ENCODE measurements at regions not wholly inside any gene's neighbourhood (a gene's known extent, or its start where the extent isn't known, plus 50 kb on each side); places are given as distances from the start of the nearest gene placed in this dataset.

- peaks cover 0 to 1% (median 0%) of the 10 kb centered on the region in 3 donors for H3K27me3 Mint-ChIP-seq (ENCODE audit: low read depth in 3 of 3)
- H4K20me1 ChIP-seq (ENCODE audit: insufficient read depth, low read length), result no peaks in the 10 kb centered on the region
- H3K9me3 Mint-ChIP-seq, result peaks cover 0 to 6% (median 0%) of the 10 kb centered on the region in 7 donors
- no peaks in the 10 kb centered on the region for H3K79me2 ChIP-seq (ENCODE audit: insufficient read depth, low read length)
- H2AFZ ChIP-seq (ENCODE audit: insufficient read depth, low read depth, low read length, poor library complexity, severe bottlenecking), result no peak overlapping the region
- no peak overlapping the region for H3K4me3 ChIP-seq (replicated peaks in 1 of 3; ENCODE audit: low read depth in 2 of 3, low read length in 3 of 3)
- no peak overlapping the region for H3K4me2 ChIP-seq (replicated peaks; ENCODE audit: extremely low read depth, low read length, poor library complexity, severe bottlenecking)
- WGBS (ENCODE audit: insufficient coverage), result no CpG with 5 or more reads among the region's 2 CpGs
- H3K27ac ChIP-seq (ENCODE audit: low read depth in 1 of 2, low read length in 2 of 2), result no peak overlapping the region
- no peaks in the 10 kb centered on the region for H3K27me3 ChIP-seq (ENCODE audit: control insufficient read depth in 2 of 2, insufficient read depth in 2 of 2, low read length in 2 of 2)
- no peak for DNase-seq
- no peaks in the 10 kb centered on the region for H3K4me1 ChIP-seq (ENCODE audit: control insufficient read depth in 1 of 2, insufficient read depth in 2 of 2, low read length in 2 of 2)
- no peaks in the 10 kb centered on the region for H3K36me3 ChIP-seq (replicated peaks in 1 of 2; ENCODE audit: control insufficient read depth in 1 of 2, insufficient read depth in 2 of 2, low read length in 2 of 2)
- H3K9me3 ChIP-seq (replicated peaks in 1 of 2; ENCODE audit: control insufficient read depth in 1 of 2, insufficient read depth in 1 of 2, low read length in 2 of 2), result peaks cover 0 to 10% of the 10 kb centered on the region in 2 donors
- H3K27ac Mint-ChIP-seq, result no peak overlapping the region
- H3K36me3 Mint-ChIP-seq, result no peaks in the 10 kb centered on the region
- H3K9ac ChIP-seq (ENCODE audit: insufficient read depth, low read length, poor library complexity, severe bottlenecking), result no peak overlapping the region
- H3K4me3 Mint-ChIP-seq, result no peak overlapping the region
- TF ChIP-seq, protein P1, sequence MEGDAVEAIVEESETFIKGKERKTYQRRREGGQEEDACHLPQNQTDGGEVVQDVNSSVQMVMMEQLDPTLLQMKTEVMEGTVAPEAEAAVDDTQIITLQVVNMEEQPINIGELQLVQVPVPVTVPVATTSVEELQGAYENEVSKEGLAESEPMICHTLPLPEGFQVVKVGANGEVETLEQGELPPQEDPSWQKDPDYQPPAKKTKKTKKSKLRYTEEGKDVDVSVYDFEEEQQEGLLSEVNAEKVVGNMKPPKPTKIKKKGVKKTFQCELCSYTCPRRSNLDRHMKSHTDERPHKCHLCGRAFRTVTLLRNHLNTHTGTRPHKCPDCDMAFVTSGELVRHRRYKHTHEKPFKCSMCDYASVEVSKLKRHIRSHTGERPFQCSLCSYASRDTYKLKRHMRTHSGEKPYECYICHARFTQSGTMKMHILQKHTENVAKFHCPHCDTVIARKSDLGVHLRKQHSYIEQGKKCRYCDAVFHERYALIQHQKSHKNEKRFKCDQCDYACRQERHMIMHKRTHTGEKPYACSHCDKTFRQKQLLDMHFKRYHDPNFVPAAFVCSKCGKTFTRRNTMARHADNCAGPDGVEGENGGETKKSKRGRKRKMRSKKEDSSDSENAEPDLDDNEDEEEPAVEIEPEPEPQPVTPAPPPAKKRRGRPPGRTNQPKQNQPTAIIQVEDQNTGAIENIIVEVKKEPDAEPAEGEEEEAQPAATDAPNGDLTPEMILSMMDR (IDR thresholded peaks at IDR 0.05), result no peak
- no peaks in the 10 kb centered on the region for H3K4me1 Mint-ChIP-seq
- intact Hi-C loops (cut with micrococcal nuclease), result no loop called here
Observed at GRCh38 chrX:121823406-121823805, 776.0 kb downstream of the GLUD2 start.

DNA sequence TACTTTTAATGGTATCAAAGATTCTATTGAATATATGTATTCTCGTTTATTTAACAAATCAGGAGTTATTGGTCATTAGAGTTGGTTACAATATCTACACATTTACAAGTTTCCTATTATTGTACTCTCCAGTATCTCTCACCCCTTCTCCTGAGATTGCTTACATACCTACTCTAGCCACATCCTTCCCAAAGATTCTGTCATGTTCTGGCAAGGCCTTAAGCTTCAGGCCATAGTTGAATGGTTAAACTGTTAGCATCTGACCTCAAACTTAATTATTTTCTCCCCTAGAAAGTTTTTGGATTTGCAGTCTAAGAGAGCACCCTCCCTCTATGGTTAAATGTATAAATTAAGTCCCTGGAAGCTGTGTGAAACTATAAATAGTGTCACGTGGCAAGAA lies 784.2 kb downstream of the GLUD2 start:
- H3K4me2 ChIP-seq (replicated peaks; ENCODE audit: extremely low read depth, low read length, poor library complexity, severe bottlenecking), result no peak overlapping the region
- no peaks in the 10 kb centered on the region for H3K9me3 ChIP-seq (replicated peaks in 1 of 2; ENCODE audit: control insufficient read depth in 1 of 2, insufficient read depth in 1 of 2, low read length in 2 of 2)
- no CpG with 5 or more reads among the region's 2 CpGs for WGBS (ENCODE audit: insufficient coverage)
- H3K79me2 ChIP-seq (ENCODE audit: insufficient read depth, low read length), result no peaks in the 10 kb centered on the region
- H3K9ac ChIP-seq (ENCODE audit: insufficient read depth, low read length, poor library complexity, severe bottlenecking), result no peak overlapping the region
- H2AFZ ChIP-seq (ENCODE audit: insufficient read depth, low read depth, low read length, poor library complexity, severe bottlenecking), result no peak overlapping the region
- DNase-seq, result no peak
- no peaks in the 10 kb centered on the region for H3K4me1 Mint-ChIP-seq
- H3K27me3 ChIP-seq (ENCODE audit: control insufficient read depth in 2 of 2, insufficient read depth in 2 of 2, low read length in 2 of 2), result no peaks in the 10 kb centered on the region
- intact Hi-C loops (cut with micrococcal nuclease), result no loop called here
- H3K36me3 Mint-ChIP-seq, result no peaks in the 10 kb centered on the region
- H3K4me1 ChIP-seq (ENCODE audit: control insufficient read depth in 1 of 2, insufficient read depth in 2 of 2, low read length in 2 of 2), result no peaks in the 10 kb centered on the region
- no peak overlapping the region for H3K4me3 ChIP-seq (replicated peaks in 1 of 3; ENCODE audit: low read depth in 2 of 3, low read length in 3 of 3)
- H3K27me3 Mint-ChIP-seq (ENCODE audit: low read depth in 3 of 3), result no peaks in the 10 kb centered on the region
- H4K20me1 ChIP-seq (ENCODE audit: insufficient read depth, low read length), result no peaks in the 10 kb centered on the region
- TF ChIP-seq, protein P1 (IDR thresholded peaks at IDR 0.05), result no peak
- H3K36me3 ChIP-seq (replicated peaks in 1 of 2; ENCODE audit: control insufficient read depth in 1 of 2, insufficient read depth in 2 of 2, low read length in 2 of 2), result no peaks in the 10 kb centered on the region
- H3K4me3 Mint-ChIP-seq, result no peak overlapping the region
- no peak overlapping the region for H3K27ac ChIP-seq (ENCODE audit: low read depth in 1 of 2, low read length in 2 of 2)
- no peak overlapping the region for H3K27ac Mint-ChIP-seq
- H3K9me3 Mint-ChIP-seq, result peaks cover 0 to 4% (median 0%) of the 10 kb centered on the region in 7 donors

Measured in CD14-positive monocyte (primary cell).